ENCODE measurements at regions not wholly inside any gene's neighbourhood (a gene's known extent, or its start where the extent isn't known, plus 50 kb on each side); places are given as distances from the start of the nearest gene placed in this dataset.

DNA sequence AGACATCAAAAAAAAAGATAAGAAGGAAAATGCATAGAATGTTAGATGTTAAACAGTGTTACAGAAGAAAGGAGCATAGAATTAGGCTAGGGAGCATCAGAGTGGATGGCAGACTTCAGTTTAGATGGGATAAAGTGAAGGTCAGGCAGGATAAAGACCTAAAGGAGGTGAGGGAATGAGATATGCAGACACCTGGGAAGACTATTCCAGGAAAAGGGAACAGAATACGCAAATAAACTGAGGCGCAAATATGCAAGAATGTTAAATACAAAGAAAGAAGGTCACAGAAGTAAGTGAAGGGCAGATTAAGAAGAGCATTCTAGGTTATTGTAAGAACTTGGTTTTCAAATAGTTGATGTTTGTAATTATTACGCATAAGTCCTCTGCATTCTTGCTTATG lies 116.3 kb upstream of the REG3A start:
- ATAC-seq (ENCODE audit: low read depth in 2 of 2) = no peak
- H3K4me1 Mint-ChIP-seq = no peaks in the 10 kb centered on the region

DNA sequence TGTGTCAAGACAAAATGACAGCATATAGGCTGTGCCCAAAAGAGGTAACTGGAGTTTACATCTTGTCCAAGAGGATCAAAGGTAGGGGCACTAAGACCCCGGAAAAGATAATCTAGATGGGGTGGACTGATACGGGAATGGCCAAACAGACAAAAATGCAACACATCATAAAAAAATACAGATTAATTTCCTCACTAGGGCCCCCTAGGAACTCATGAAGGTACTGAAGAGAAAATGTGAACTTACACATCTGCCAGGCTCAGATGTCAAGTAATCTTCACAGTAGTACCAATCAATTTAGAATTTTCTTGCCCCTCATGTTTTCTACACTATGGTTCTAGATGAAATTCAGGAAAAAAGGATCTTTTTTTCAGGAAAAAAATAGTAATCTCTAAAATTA lies 115.6 kb upstream of the REG3A start:
- no peak overlapping the region for H3K4me3 Mint-ChIP-seq
- H3K4me1 Mint-ChIP-seq = no peaks in the 10 kb centered on the region
- H3K27ac Mint-ChIP-seq = no peak overlapping the region
- no peaks in the 10 kb centered on the region for H3K36me3 Mint-ChIP-seq
- peaks cover 1 to 32% (median 8%) of the 10 kb centered on the region in 7 donors for H3K9me3 Mint-ChIP-seq
- DNase-seq (no peak), ATAC-seq (ENCODE audit: low read depth in 2 of 2) (no peak)
- H3K27me3 Mint-ChIP-seq = no peaks in the 10 kb centered on the region

More for the DNA sequence above, 116.3 kb upstream of the REG3A start:
- Mint-ChIP-seq H3K36me3 (no peaks in the 10 kb centered on the region), H3K4me3 (no peak overlapping the region), H3K27me3 (no peaks in the 10 kb centered on the region), H3K9me3 (peaks cover 1 to 27% (median 8%) of the 10 kb centered on the region in 7 donors), H3K27ac (no peak overlapping the region)
- no peak for DNase-seq

DNA sequence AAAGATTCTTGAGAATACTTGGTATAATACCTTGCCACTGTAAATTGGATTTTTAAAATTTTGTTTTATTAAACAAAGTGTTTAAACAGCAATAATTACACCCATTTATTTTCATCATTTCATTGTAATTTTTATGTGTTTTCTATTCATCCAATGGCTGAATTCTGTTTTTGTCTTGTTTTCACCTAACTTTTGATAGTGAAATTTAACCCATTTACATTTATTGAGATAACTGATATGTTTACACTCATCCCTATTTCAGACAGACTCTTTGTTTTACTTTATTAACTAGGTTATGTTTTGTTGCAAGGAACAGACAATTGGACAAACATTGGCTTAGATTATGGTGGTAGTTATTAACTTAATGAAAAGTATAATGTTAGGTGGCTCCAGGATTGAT lies 113.1 kb upstream of the REG3A start:
- ATAC-seq (ENCODE audit: low read depth in 2 of 2) = no peak
- Mint-ChIP-seq H3K4me1 (no peaks in the 10 kb centered on the region), H3K4me3 (no peak overlapping the region), H3K27ac (no peak overlapping the region), H3K36me3 (no peaks in the 10 kb centered on the region), H3K9me3 (peaks cover 0 to 32% (median 9%) of the 10 kb centered on the region in 7 donors), H3K27me3 (no peaks in the 10 kb centered on the region)
- no peak for DNase-seq

DNA sequence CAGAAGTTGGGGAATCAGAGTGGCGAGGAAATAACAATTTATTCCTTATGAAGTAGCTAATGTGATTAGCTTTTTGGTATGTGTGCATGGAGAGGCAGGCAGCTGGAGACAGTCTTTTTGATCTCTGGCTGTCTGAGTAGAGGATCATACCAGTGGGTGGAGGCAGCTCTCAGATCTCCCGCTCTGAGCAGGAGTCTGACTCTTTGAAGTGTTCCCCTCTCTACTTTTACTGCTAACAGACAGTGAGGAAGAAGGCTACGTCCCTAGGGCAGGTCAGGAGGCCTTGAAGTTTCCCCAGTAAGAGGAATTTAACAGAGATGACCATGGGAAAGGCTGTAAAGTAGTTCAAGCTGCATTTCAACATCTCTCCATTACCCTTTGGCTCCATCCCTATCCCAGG lies 111.9 kb upstream of the REG3A start:
- no peak for DNase-seq
- H3K36me3 Mint-ChIP-seq = no peaks in the 10 kb centered on the region
- no peaks in the 10 kb centered on the region for H3K27me3 Mint-ChIP-seq
- peak overlapping the region in 1 of 6 donors; percentile 46 for H3K27ac Mint-ChIP-seq
- no peak for ATAC-seq (ENCODE audit: low read depth in 2 of 2)
- H3K4me1 Mint-ChIP-seq = no peaks in the 10 kb centered on the region
- no peak overlapping the region for H3K4me3 Mint-ChIP-seq
- H3K9me3 Mint-ChIP-seq = peaks cover 0 to 32% (median 9%) of the 10 kb centered on the region in 7 donors

DNA sequence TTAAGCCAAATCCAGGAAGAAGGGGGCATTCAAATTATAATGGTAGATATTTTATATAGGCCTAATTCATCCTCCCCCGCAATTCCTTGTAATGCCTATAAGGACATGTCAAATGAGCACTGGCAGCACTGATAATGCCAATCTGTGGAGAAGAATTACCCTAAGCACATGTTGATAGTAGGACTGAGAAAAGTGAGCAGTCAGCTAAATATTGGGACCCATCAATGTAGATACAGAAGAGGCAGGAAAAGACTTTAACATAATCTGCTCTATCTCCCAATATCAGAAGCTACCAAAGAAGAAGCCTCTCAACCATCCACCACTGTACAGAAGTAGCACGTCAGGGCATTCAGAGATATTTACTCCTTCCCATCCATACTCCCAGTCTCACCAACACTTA lies 101.3 kb upstream of the REG3A start:
- Mint-ChIP-seq H3K4me3 (no peak overlapping the region), H3K27ac (no peak overlapping the region), H3K36me3 (no peaks in the 10 kb centered on the region), H3K9me3 (peaks cover 0 to 10% (median 5%) of the 10 kb centered on the region in 7 donors), H3K27me3 (no peaks in the 10 kb centered on the region), H3K4me1 (no peaks in the 10 kb centered on the region)
- ATAC-seq (ENCODE audit: low read depth in 2 of 2) (no peak), DNase-seq (no peak)

DNA sequence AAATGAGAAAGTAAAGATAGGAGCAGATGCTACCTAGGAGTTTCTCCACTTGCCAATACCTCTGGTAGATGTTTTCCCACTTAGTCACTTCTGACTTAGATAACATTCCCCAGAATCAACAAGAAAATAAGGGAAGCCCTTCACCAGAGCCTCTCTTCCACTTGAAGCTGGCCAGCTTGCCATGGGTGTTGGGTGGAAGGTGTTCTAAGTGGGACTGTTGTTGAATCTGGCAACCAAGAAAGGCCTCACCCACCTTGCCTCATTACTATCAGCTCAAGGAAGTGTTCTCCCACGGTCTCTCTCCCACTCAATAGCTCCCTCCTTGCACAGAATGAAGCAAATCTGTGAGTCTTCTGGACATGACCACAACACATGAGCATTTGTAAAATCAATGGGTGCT lies 100.4 kb upstream of the REG3A start:
- H3K4me1 Mint-ChIP-seq = no peaks in the 10 kb centered on the region
- H3K27ac Mint-ChIP-seq = no peak overlapping the region
- H3K4me3 Mint-ChIP-seq = no peak overlapping the region
- no peaks in the 10 kb centered on the region for H3K27me3 Mint-ChIP-seq
- ATAC-seq (ENCODE audit: low read depth in 2 of 2) (no peak), DNase-seq (no peak)
- H3K9me3 Mint-ChIP-seq = peaks cover 0 to 10% (median 5%) of the 10 kb centered on the region in 7 donors
- no peaks in the 10 kb centered on the region for H3K36me3 Mint-ChIP-seq

DNA sequence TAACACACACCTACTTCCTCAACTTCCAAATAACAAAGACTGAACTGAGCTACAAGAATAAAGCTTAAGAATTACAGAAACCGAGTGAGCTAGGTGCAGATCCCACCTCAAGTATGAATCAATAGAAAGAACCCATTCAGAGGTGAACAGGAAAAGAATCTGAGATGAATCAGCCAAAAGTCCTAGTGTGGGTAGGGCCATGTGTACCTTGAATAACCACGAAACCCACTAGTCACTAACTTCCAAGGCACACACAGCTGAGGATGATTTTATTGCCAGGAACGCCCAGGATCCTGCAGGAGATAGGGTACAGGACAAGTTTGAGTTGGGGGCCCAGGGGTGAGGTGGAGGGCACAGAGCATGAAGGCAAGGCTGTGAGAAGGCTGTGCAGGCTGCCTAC lies 99.7 kb upstream of the REG3A start:
- Mint-ChIP-seq H3K27me3 (no peaks in the 10 kb centered on the region), H3K27ac (no peak overlapping the region), H3K9me3 (peaks cover 0 to 10% (median 5%) of the 10 kb centered on the region in 7 donors), H3K4me3 (no peak overlapping the region), H3K36me3 (no peaks in the 10 kb centered on the region), H3K4me1 (no peaks in the 10 kb centered on the region)
- no peak for DNase-seq
- no peak for ATAC-seq (ENCODE audit: low read depth in 2 of 2)

DNA sequence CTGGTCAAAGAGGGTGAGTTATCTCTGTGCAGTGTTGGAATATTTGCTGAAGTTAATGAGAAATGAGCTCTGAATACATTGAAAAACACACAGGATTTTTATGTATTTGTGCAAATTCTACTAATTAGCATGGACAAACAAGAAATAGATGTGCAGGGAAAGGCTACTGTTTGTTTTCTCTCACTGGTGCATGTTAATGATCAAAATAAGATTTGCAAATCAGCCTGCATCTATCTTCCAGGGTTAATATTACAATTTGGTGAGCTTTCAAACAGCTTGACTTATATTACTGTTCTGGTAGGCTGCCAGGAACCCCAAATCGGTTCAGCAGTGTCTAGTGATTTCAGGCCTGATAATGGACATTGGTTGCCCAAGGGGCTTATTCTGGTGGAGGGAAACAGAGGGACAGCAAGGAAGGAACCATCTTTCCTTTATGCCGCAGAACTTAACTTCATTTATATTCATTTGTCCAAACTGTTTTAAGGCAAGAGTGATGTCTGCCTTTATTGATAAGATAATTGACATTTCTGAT lies 93.8 kb upstream of the REG3A start:
- Mint-ChIP-seq H3K27me3 (peaks cover 0 to 7% (median 4%) of the 10 kb centered on the region in 3 donors), H3K4me1 (no peaks in the 10 kb centered on the region), H3K27ac (no peak overlapping the region), H3K9me3 (peaks cover 0 to 2% (median 0%) of the 10 kb centered on the region in 7 donors), H3K4me3 (no peak overlapping the region), H3K36me3 (no peaks in the 10 kb centered on the region)
- ATAC-seq (ENCODE audit: low read depth in 2 of 2) (no peak), DNase-seq (no peak)

DNA sequence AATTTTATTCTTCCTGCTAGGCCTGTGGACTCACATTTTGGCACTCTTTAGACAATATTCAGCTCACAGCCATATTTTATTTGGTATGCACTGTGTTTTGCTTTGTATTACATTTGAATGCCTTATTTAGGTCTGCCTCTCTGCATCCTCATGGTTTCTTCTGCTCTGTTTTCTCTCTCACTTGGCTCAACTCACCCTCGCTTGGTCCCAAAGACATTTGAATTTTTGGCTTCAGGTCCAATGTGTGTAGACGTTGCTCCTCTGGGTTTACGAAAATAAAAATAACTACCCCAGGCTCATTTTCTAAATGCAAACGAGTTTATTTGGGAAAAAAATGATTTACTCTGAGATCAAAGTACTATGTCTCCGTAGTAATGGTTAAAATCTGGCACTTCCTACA lies 91.1 kb upstream of the REG3A start:
- Mint-ChIP-seq H3K27ac (no peak overlapping the region), H3K4me1 (no peaks in the 10 kb centered on the region), H3K9me3 (no peaks in the 10 kb centered on the region), H3K27me3 (peaks cover 0 to 14% (median 4%) of the 10 kb centered on the region in 3 donors), H3K4me3 (no peak overlapping the region), H3K36me3 (no peaks in the 10 kb centered on the region)
- DNase-seq = no peak
- no peak for ATAC-seq (ENCODE audit: low read depth in 2 of 2)

DNA sequence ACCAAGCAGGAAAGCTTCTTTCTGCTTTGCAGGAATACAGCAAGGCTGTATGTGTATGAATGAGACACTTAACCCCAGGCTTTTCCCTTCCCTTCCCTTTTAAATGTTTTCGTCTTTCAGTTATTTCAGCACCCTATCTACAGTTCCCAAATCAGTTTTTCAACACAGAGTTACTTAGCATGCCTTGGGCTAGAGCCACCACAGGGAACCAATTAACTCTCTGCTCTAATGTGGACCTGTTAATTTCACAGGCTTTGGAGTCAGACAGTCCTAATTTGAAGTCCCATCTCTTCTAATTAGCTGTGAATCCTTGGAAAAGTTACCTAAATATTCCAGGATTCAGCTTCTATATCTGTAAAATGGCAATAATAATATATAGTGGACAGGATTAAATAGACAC lies 89.2 kb upstream of the REG3A start:
- DNase-seq (no peak), ATAC-seq (ENCODE audit: low read depth in 2 of 2) (no peak)
- Mint-ChIP-seq H3K27me3 (peaks cover 0 to 14% (median 4%) of the 10 kb centered on the region in 3 donors), H3K4me3 (no peak overlapping the region), H3K36me3 (no peaks in the 10 kb centered on the region), H3K4me1 (no peaks in the 10 kb centered on the region), H3K9me3 (no peaks in the 10 kb centered on the region), H3K27ac (no peak overlapping the region)

DNA sequence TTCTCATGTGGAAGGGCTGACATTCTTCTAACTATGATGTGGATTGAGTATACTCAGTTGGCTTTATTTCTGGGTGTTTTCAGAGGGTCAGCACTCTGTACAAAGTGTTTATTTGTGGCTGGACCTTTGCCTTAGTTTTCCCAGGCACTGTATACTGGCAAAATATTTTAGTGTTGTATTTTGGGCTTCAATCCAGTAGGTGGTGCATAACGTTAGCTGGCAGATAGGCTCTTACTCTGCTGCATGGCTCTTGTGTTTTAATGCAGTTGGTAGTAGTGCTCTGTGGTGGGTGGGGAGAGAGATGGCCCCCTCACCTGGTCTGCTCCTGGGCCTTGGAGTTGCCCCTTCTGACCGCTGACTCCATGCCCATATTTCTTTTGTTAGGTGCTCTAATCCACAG lies 75.6 kb upstream of the REG3A start:
- H3K36me3 Mint-ChIP-seq = no peaks in the 10 kb centered on the region
- DNase-seq = no peak
- no peak overlapping the region for H3K4me3 Mint-ChIP-seq
- no peak overlapping the region for H3K27ac Mint-ChIP-seq
- H3K4me1 Mint-ChIP-seq = no peaks in the 10 kb centered on the region
- no peak for ATAC-seq (ENCODE audit: low read depth in 2 of 2)
- H3K27me3 Mint-ChIP-seq = peaks cover 0 to 10% (median 9%) of the 10 kb centered on the region in 3 donors
- peaks cover 0 to 5% (median 0%) of the 10 kb centered on the region in 7 donors for H3K9me3 Mint-ChIP-seq

DNA sequence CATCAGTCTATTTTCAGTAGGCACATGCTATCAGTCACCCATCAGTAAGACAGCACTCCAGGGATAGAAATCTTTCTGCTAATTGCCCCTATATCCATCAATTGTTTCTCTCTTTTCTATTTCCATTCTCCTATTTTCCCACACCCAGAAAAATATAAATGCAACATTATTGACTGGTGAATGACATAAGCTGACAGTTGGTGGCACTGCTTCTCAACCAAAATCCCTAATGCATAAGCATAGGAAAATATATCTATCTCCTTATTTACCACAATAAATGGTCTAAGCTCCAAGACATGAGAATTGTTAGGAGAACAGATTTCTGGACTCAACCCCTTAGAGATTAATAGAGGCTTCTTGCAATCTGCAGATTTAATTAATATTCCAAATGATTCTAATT lies 64.0 kb upstream of the REG3A start:
- Mint-ChIP-seq H3K27me3 (peaks cover 8 to 23% (median 10%) of the 10 kb centered on the region in 3 donors), H3K9me3 (no peaks in the 10 kb centered on the region), H3K4me1 (no peaks in the 10 kb centered on the region), H3K36me3 (no peaks in the 10 kb centered on the region), H3K4me3 (no peak overlapping the region), H3K27ac (no peak overlapping the region)
- DNase-seq (no peak), ATAC-seq (ENCODE audit: low read depth in 2 of 2) (no peak)

DNA sequence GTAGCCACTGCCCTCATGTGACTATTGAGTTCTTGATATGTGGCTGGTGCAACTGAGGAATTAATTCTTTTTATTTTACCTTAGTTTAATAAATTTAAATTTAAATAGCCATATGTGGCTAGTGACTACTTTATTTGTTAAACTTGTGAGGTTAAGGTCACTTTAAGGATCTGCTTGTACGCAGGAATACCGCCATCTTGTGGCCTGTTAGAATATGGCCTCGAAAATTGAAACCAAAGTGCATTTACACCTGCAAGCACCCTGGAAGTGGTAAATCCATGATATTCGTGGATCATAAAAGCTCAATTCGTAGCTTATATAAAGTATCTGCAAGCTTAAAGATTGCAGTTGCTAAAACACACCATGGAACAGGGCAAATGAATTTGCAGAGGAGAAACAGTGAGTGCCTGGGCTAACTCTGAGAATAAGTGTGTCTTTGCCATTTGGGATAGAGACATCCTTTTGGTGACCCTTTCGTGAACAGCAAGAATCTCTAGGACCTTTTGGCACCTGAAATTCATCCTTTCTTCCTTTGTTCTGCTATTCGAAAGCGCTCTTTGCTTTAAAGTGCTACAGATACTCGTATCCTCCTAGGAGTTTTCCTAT lies 59.9 kb upstream of the REG3A start:
- ATAC-seq (ENCODE audit: low read depth in 2 of 2) (no peak), DNase-seq (peak; percentile 33)
- Mint-ChIP-seq H3K27me3 (peaks cover 10 to 30% (median 22%) of the 10 kb centered on the region in 3 donors), H3K9me3 (no peaks in the 10 kb centered on the region), H3K4me1 (no peaks in the 10 kb centered on the region), H3K4me3 (no peak overlapping the region), H3K36me3 (no peaks in the 10 kb centered on the region), H3K27ac (no peak overlapping the region)

DNA sequence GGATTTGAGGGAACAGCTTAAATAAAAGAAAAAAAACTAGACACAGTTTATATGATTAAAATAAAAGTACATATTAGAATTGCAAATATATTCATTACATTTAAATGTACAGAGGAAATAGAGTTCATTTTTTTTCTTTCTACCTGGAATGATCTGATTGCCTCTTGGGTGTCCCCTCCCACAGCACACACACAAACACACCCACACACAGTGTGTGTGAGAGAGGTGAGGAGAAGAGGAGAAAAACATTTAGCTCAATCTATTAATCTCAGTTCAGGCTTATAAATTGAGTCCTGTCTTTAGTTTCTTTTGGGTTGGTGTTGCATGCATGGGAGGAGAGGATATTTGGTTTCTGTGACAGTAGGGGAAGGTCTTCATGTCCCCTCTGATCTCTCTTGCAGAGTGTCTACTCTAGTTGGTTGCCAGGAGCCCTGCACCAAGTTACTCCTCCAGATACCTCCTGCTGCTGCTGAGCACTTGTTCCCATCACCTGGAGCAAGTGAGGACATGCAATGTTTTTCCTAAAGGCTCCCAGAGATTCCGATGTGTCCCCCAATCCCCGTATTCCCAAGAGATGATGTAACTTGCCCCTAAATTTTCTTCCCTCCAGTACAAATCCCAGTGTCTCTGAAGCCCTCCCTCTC lies 50.8 kb upstream of the REG3A start:
- H3K9me3 Mint-ChIP-seq = no peaks in the 10 kb centered on the region
- ATAC-seq (ENCODE audit: low read depth in 2 of 2) = no peak
- H3K27me3 Mint-ChIP-seq = peaks cover under 1 to 6% (median 4%) of the 10 kb centered on the region in 3 donors
- H3K4me3 Mint-ChIP-seq = no peak overlapping the region
- H3K27ac Mint-ChIP-seq = peak overlapping the region in 1 of 6 donors; percentile 46
- peaks cover 0 to 4% of the 10 kb centered on the region in 2 donors for H3K36me3 Mint-ChIP-seq
- no peak for DNase-seq
- H3K4me1 Mint-ChIP-seq = peaks cover 0 to 5% (median 0%) of the 10 kb centered on the region in 3 donors
